ENCODE measurements at regions not wholly inside any gene's neighbourhood (a gene's known extent, or its start where the extent isn't known, plus 50 kb on each side); places are given as distances from the start of the nearest gene placed in this dataset.

DNA sequence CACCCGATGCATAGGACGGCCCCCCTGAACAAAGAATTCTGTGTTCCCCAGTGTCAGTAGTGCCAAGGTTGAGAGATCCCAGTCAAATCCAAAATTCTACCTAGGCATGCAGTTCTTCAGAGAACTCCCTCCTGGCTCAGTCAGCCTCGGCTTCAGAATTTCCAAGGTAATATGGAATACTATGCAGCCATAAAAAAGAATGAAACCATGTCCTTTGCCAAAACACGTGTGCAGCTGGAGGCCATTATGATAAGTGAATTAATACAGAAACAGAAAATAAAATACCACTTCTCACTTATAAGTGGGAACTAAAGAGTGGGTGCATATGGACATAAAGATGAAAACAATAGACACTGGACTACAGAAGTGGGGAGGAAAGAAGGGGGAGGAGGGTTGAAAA lies 87.1 kb upstream of the TRIO start:
- TF ChIP-seq, protein P1, sequence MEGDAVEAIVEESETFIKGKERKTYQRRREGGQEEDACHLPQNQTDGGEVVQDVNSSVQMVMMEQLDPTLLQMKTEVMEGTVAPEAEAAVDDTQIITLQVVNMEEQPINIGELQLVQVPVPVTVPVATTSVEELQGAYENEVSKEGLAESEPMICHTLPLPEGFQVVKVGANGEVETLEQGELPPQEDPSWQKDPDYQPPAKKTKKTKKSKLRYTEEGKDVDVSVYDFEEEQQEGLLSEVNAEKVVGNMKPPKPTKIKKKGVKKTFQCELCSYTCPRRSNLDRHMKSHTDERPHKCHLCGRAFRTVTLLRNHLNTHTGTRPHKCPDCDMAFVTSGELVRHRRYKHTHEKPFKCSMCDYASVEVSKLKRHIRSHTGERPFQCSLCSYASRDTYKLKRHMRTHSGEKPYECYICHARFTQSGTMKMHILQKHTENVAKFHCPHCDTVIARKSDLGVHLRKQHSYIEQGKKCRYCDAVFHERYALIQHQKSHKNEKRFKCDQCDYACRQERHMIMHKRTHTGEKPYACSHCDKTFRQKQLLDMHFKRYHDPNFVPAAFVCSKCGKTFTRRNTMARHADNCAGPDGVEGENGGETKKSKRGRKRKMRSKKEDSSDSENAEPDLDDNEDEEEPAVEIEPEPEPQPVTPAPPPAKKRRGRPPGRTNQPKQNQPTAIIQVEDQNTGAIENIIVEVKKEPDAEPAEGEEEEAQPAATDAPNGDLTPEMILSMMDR (IDR thresholded peaks at IDR 0.05): no peak
- TF ChIP-seq POLR2A (IDR thresholded peaks at IDR 0.05) (no peak), POLR2AphosphoS5 (IDR thresholded peaks at IDR 0.05) (no peak), EP300 (IDR thresholded peaks at IDR 0.05) (no peak)
